Cerebellar nuclear complex (tissue), 1 donor: ENCODE measurements at regions not wholly inside any gene's neighbourhood (a gene's known extent, or its start where the extent isn't known, plus 50 kb on each side); places are given as distances from the start of the nearest gene placed in this dataset.

Experiments used
- DNase-seq, 2 experiments: peaks; one replicate each; lab custom pipeline; 2025; lab: John Stamatoyannopoulos, UW

DNA sequence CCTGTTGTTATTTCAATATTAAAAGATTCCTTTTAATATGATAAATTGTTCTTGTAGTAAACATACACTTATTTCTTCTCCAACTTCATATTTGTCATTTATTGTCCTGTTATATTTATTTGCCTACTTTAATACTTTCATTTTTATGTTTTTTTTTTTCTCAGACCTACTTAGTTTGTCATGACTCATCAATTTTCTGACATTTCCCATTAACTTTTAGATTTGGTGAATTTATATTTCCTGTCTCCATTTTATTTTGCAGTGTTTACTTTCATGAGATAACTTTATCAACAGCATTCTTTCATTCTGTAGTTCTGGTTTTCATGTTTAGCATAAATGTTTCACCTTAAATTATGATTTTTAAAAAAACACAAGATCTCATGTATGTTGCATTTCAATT is 788.7 kb downstream of the EFNA5 start:
- no peak for DNase-seq

GRCh38 chr5:106880656-106881055 is 790.1 kb downstream of the EFNA5 start:
- DNase-seq, result no peak

DNA sequence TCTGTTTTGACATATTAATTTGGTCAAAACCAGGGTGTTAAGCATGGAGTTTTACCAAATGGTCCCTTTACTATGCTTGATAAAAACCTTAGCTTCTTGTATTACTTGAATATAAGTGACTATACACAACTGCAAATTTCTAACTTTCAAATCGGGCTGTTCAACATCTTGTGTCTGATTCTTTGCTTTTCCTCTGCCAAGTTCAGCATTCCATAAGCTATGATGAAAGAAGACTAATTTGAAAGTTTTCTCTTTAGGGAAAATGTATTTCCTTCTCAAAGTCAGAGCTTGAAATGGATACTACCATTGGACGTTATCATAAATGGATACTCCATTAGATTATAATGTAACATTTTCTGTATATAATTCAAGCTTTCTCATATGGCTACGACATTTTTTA is 792.9 kb downstream of the EFNA5 start:
- DNase-seq, result no peak

DNA sequence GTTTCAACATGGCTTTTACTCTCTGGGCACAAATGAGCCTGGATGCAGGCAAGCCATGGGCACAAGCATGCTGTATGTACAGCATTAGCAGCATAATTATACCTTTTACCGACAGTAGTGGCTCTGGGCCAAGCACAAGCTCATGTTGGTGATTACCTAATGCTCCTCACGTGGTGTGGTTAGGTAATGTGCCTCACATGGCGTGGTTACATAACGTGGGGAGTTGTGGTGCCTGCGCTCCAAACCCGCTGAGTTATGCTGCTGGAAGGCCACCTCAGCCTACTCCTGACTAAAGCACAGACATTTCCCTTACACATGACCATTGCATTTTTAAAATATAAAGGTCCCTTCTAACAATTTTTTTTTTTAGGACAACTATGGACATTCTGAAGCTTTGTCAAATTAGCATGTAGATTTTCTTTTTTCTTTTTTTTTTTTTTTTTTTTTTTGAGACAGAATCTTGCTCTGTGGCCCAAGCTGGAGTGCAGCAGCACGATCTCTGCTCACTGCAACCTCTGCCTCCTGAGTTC is 794.0 kb downstream of the EFNA5 start:
- DNase-seq, result no peak

DNA sequence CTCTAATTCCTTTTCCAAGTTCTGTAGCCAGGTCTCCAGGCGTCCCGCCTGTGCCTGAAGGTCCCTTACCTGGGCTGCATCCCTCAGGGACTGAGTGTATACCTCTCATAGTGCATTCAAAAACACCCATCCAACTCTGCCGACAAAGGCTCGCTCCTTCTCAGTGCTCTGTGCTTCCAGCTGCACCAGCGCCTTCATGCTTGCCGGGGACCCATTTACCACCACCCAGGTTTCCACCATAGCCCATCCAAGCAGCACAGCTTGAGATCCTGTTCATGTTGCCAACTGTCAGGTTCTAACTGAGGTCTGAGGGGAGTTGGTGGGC is 794.5 kb downstream of the EFNA5 start:
- no peak for DNase-seq

- no peak for DNase-seq
Observed at GRCh38 chr5:106875591-106876297, 795.0 kb downstream of the EFNA5 start.

GRCh38 chr5:106874974-106875373 is 795.8 kb downstream of the EFNA5 start:
- no peak for DNase-seq

DNA sequence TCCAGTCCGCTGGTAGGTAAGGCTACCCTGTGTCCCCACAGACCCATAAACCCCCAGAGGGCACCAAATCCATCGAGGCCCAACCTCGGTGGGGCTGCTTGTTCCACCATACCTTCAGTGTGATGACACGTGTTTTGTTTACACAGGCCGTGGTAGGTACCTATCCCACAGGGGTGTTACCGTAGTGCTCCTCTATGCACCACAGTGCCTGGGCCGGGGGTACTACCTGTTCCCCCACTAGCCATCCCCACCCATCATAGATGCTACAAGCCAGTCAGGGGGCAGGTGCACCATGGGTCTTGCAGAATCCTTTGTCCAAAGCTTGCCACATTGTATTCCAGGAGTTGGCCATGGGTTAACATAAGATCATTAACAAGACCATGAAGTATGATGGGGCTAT is 796.2 kb downstream of the EFNA5 start:
- no peak for DNase-seq

DNA sequence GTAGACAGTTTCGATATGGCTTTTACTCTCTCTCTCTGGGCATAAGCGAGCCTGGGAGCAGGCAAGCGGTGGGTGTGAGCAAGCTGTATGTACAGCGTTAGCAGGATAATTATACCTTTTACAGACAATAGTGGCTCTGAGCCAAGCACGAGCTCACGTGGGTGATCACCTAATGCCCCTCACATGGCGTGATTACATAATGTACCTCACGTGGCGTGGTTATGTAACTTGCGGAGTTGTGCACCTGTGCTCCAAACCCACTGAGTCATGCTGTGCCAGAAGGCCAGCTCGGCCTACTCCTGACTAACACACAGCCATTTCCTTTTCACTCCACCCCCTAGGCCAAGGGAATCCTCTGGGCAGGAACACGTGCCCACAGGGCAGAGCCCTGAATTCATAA is 797.2 kb downstream of the EFNA5 start:
- no peak for DNase-seq

- DNase-seq, result no peak
Observed at GRCh38 chr5:106865279-106865678, 805.5 kb downstream of the EFNA5 start.

- no peak for DNase-seq
Observed at GRCh38 chr5:106862450-106863193, 808.1 kb downstream of the EFNA5 start.

DNA sequence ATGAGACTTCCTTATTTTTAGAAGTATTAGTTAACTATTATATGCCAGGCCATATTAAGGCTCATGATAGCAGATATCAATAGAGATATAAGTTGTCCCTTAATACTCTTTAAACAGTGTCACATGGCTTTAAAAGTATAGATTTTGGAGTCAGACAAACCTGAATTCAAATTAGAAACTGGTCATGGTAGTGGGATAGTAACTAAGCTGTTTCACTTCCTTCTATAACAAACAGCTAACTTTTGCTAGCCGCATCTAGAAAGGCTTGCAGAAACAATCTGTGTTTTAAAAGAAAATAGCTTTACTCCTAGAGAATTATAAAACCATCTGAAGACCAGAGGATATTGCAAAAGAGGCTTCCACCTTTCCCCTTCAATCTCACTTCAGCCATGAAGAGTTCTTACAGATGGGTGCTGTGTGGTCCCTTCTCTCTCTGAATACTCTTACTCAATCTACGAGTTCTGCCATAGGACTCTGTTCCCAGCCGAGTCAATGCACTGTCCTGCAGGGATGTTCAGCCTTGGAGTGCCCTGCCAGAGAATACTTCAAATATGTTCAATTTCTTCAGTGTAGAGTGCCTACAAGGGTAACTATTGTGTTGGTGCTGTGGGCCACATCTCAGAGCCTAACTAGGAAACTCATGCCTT is 810.2 kb downstream of the EFNA5 start:
- no peak for DNase-seq

DNA sequence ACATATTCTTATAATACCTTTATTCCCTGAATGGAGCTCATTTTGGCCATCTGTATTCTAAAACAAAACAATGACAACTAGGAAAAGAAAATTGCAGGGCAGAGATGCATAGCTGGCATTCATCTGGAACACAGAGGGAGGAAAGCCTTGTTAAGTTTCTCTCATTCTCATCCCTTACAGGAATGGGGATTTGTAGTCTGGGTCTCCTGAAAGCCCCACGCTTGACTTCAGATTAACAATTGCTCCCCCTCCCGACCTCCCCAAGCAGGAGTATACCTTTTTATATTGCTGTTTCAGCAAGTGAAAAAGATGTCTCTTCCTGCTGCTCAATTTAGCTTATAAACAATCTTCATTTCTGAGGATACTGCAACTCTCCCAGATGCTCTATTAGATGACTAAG is 812.1 kb downstream of the EFNA5 start:
- no peak for DNase-seq

DNA sequence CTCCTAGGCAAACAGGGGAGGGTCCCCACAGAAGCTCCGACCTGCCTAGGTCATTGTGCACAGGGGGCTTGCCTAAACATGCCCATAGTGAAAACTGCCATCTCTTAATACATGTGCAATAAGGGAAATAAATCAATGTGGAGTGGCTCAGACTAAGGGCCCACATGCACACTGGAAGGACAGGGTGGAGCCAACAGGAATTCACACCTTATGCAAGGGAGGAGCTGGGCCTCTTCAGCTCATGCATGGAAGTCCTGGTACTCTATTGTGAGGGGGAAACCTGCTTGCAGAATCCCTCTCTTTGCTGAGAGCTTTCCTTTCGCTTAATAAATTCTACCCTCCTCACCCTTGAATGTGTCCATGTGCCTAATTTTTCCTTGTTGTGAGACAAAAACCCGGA is 815.8 kb downstream of the EFNA5 start:
- no peak for DNase-seq

DNA sequence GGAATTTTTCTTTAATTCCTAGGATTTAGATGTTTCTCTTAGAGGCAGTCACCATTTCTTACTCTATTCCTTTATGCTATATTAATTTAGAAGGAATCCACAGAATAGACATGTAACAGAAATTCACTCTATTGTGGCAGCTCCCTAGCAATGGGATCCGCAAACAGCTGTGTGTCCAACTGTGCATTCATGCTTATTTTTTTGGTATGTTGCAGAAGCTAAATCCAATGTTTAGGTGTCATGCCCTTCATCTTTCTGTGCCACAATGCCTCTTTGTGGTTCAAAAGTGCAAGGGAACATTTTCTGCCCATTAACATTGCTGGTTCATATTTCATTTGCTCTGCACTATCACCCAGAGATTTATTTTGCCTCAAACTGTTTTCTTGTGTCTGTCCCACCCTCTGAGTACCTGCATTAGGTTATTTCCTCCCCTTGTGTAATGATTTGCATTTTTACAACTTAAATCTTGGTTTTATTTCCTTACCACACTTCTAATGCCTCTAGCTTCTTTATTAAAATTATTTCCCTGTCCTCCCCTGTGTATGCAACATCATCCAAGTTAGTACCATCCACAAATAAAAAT is 816.5 kb downstream of the EFNA5 start:
- DNase-seq, result no peak

DNA sequence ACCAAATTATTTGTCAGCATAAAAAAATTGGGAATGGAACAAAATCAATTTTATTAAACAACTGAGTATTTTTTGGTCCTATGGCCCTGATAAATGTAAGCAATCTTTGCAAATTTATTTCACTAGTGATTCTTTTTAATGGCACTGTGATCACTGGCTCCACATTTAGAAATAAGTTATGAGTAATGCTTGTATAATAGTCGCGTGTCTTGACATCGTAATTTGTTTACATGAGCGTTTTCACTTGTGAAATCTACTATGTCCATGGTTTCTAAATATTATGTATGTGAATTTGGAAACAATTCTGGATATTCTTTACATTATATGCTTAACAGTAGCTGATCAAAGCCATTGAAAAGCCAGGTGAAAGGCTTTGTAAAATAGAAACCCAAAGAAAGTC is 817.5 kb downstream of the EFNA5 start:
- no peak for DNase-seq

DNA sequence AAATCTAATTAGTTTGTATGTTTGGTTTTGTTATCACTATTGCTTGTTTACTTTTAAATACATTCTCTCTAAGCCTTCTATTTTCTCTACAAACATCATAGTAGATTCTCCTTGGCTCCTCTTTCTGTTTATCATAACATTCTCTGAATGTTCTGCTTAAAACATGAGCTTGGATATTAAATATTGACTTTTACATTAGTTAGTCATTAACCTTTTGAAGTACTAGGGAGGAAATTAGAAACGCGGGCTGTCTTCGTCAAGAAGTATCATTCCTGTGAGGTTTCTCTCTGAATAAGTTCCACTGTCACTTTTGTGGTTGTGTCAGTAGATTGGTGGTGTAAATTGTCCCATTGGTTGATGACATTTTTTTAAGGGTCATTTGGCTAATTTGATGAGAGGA is 821.5 kb downstream of the EFNA5 start:
- DNase-seq, result no peak

DNA sequence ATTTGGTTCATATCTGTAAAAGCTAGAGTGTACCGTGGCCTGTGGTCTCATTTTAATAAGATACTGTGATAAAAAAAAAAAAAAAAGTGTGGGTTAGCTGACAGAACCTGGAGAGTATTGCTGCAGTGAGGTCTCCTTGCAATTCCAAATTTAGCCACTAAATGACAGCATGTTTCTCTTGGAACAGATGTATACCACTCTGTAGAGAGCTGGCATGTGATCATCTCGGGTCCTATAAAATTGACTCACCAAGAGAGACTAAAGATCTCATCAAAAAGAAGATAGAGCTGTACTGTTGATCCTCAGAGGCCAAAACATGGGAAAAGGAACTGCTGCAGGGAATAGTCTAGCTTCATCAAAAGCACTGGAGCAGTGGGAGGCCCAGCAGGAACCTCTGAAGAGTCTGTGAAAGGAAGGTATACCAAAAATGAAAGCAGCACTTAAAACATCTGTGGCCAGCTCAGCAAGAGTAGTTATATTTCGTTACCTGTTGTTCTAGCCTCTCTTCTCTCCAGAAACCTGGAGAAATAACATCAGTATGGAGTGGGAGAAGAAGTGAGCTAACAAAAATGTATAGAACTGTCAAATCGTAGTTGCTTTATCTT is 826.8 kb downstream of the EFNA5 start:
- DNase-seq, result no peak

DNA sequence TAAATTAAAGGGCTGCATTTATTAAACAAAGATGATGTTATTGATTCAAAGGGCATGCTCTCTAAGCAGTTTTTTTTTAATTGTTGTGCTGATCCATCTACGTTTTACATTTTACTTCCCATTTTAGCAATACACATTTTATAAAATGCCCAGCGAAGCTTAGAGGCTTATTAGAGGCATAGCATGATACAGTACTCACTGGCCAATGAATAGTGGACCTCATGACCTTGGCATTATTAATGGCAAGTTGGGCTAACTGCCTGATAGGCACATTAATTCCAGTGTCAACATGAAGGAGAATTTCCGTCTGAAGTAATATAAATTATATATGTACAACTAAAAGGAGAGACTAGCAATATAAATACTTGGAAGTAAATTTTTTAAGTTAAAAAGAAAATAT is 837.2 kb downstream of the EFNA5 start:
- DNase-seq, result no peak

DNA sequence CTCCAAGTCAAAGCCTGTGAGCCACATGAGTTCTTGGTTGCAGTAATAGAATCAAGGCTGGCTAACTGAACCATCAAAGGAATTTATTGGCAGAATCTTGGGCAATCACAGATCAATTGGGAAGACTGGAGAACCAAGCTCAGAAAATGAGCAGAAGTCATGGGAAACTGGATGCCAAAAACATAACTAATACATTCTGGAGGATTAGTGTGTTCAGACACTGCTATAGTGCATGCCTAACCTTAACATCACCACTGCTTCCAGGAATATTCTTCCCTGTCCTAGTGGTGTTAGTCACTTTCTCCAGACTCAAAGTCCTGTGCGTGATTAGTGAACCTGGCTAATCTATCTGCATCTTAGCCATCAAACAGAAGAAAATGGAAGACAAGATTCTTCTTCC is 843.7 kb downstream of the EFNA5 start:
- no peak for DNase-seq

DNA sequence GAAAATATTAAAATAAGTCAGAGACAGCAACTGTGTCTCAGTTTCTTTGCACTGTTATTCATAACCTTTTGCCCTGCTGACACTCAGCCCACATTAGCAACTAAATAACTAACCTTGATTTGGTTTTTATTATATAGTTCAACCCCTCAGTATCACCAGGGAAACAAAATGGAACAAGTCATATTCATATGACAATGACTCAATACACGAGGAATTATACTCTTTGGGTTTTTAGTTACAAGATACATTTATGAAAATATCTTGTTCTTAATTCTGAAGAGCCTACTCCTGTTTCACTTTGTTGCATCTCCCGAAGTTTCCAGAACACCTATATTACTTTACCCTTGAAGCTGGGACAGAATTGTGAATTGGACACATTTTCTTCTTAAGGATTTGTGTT is 845.4 kb downstream of the EFNA5 start:
- no peak for DNase-seq

GRCh38 chr5:106822851-106823250 is 847.9 kb downstream of the EFNA5 start:
- no peak for DNase-seq
